HG03135 (cell line): ENCODE measurements at regions not wholly inside any gene's neighbourhood (a gene's known extent, or its start where the extent isn't known, plus 50 kb on each side); places are given as distances from the start of the nearest gene placed in this dataset.

Experiments
- ATAC-seq: cut with Tn5 transposase; IDR thresholded peaks from one replicate; pipeline ENCODE4 v1.9.1; 2021; ENCODE audit warnings: mild to moderate bottlenecking, moderate library complexity; ENCODE audit not compliant: unreplicated experiment

DNA sequence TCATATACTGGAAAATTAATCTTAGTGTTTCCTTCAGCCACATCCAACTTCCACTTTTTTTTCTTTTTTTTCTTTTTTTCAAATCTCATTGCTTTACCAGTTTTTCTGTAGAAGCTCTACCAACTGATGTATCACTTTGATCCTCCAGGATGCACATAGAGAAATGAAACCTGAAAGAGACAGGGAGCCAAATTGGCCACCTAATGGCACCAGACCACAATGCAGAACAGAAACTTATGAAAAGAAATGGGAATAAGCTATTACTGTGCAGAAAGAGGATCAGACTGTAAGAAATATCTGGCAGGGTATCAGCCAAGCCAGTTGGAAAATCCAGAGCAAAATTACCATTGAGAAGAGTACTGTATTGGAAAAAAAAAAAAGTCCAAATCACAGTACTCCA, 1514.2 kb downstream of the MRPL39 start:
- no peak for ATAC-seq

DNA sequence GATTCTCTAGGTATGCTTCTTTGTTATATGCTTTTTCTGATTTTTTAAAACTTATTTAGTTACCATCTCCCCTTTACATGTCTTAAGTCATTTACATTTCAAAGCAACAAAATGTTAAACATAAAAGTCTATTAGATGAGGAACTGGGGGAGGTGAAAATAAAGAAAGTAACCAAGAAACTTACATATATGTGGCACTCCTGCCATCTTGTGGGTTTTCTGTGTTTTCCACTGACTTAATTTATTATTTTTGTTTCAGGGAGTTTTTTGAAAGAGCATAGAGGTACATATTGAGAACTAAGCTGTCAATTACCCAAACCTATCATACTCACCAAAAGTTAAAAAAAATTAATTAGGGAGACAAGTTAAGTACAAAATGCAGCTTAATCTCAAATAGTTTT, 1531.1 kb downstream of the MRPL39 start:
- ATAC-seq = no peak

DNA sequence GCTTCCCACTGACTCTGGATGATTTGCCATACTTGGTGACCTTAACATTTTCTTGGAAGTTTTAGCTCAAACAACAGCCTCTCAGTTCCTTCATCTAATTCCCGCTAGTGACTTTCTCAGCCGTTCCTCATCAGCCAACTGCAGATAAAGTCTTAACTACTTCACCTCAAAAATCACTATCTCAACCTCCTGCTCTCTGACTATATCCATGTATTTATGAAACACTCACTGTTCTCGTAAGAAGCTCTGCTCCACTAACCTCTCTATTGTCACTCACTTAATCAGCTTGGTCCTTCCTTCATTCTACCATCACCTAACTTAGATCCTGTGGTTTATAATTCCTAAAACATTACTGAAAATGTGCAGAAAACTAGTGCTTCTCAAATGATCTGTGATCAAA, 1551.6 kb downstream of the MRPL39 start:
- ATAC-seq = no peak

DNA sequence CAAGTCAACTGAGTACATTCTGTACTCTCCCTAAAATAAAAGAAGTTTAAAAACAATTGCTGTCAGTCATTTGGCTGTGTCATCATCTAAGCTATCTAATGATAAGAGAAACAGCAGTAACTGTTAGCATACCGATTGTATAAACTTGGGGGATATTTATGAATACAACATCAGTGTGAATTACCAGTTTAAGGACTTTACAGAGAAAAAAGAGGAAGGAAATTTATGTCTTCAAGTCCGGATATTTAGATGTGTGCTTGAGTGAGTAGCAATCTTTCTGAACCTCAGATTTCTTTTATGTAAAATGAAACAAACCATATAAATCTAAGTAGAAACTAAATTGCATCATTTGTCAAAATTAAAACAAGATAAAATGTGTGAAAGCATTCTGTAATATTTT, 1557.0 kb downstream of the MRPL39 start:
- ATAC-seq = no peak

DNA sequence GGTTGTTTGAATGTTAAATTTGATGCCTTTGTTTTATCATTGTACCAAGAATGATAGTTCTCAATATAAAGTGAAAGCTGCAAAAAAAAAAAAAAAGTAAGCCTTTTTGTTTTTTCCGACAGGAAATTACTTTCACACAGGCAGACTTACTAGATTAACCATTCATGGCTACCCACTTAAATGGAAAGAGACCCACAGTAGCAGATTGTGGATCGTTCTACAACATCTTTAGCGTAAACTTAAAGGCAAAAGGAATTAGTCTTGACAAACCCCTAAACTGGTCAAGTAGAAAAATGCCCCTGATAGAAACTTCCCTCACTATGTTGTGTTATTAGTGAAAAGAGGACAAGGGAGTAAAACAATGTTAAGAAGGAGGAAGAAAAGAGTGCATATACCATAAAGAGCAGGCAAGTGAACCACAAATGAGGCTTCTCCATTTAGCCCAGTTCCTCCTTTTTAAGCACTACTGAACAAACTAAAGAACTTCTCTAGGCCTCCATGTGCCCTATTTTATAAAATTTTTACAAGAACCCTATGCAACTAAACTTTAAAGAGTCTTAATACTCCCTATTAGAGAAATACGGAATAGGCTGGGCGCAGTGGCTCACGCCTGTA, 1560.3 kb downstream of the MRPL39 start:
- ATAC-seq = no peak

DNA sequence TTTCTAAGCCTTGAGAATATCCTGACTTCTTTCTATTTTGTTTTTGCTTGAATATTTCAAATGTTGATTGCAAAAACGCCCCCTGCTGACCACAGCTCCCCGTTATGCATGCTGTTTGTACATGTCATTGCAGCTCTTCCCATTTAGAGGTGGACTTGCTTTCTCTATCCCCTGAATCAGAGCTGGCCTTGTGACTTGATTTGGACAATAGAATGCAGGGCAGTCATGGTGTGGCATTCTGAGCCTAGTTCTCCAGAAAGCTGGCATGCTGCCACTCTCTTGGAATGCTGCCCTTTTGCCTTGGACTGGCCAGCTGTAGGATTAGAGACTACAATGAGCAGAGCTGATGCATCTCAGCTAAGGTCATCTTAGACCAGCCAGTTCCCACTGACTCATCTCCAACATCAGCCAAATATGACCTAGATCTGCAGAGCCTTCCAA, 1561.5 kb downstream of the MRPL39 start:
- no peak for ATAC-seq

DNA sequence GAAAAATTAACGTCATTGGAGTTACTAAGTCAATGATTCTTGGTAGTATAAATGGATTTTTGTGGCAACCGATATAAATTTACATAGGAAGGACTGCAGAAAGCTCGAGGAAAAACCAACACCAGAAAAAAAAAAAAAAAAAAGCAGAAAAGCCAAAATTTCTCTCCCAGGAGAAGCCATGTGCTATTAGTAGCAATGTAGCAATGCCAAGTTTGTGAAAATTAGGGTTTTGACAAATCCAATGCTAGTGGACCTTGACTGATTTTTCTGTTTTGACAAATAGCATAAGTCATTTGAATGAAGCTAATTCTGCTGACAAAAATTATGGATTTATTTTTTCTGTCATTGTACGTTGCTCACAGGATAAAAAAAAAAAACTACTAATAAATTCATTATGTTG, 1561.9 kb downstream of the MRPL39 start:
- no peak for ATAC-seq

DNA sequence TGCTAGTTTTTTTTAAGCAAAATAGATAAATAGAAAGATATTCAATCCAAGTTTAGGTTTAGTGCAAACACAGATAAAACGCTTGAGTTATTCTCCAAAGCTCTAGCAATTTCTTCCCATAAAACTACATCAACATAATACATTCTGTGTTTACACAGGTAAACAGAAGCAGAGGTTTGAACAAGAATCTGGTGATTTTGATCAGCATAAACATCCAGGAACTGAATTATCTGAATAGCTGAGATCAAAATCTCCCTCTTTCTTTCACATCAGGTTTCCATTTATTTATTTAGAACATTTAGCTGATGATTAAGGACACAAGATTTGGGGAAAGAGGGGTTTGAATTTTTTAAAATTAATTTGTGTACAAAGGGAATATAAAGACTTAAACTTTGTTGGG, 1564.6 kb downstream of the MRPL39 start:
- no peak for ATAC-seq

DNA sequence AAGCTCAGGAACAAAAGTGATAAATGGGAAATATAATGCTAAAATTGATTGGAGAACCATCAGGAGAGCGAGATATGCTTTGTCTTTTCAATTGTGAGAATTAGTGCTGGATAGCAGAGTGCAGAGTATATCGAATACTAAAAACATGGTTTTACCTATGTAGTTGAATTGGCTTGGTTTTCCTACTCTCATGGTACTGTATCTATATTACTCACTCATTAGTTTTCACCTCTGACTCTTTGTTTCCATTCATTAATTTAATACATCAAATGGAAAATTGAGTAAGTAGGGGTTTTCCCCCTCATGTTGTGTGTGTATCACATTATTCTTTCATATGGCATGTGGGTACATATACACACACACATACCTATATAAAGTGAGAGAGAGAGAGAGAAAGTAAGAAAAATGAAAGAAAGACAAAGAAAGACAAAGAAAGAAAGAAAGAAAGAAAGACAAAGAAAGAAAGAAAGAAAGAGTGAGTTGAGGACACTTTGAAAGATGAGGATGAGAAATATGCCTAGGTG, 1574.5 kb downstream of the MRPL39 start:
- no peak for ATAC-seq

DNA sequence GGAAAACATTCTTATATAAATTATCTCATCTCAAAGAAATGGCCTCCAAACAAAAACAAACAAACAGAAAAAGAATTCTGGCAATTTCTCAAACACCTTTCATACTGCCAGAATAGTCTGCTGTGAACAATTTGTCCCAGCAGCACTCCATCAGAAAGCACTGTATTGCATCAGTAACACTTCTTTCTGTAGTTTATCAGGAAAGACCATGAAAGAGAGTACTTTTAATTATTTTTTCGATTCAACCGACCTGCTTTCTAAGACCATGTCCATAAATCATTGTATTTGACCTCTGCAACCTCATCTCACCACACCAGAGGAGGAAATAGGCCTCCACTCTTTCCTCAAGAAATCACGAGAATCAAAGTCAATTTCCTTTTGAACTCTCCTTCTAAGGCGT, 1579.9 kb downstream of the MRPL39 start:
- no peak for ATAC-seq

DNA sequence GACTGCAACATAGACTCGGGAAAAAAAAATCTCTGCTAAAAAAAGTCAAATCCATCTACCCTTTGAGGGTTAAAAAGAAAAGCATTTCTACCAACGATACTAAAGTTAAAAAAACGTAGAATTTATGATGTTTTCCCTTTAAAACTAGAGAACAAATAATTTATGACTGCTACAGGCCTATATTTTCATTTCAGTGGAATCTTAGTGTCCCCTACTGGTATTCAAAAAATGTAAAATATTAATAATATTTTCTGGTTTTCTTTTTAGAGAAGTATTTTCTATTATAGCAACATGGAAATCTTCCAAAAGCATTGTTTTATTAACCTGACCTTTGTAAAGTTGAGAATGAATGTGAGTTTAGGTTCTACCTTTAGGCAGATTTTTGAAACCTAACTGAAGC, 1582.2 kb downstream of the MRPL39 start:
- no peak for ATAC-seq

DNA sequence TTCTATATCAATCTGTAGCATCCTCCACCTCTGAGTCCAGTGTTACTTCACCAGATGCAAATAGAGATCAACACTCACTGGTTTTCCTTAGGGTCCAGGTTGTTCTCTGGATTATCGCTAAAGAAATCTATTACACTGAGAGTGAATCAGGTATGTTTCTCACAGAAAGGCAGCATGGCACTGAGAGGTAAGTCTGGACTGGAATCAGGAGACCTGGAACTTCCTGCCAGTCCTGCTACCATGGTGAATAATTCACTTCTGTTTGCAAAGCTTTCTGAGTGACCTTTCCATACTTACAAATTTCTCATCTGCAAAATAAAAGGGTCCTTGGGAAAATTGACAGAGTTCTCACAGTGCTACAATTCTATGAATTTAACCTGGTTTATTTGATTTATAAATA, 1583.3 kb downstream of the MRPL39 start:
- ATAC-seq = no peak

DNA sequence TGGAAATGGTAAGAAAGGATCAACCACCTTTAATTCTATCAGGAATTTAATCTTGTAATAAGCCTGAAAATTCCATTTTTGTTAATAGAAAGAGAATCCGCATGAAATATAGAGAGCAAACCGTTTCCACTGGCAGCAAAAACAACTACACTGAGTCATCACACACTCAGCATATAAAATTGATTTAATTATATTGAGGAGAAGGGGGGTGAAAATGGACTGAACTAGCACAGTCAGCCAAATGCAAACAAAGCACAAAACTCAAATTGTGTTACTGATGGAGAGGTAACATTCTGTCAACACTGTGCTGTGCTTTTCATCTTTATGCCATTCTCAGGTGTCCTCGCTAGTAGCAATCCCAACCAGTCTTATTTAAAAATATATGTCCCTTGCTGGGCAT, 1583.9 kb downstream of the MRPL39 start:
- no peak for ATAC-seq

DNA sequence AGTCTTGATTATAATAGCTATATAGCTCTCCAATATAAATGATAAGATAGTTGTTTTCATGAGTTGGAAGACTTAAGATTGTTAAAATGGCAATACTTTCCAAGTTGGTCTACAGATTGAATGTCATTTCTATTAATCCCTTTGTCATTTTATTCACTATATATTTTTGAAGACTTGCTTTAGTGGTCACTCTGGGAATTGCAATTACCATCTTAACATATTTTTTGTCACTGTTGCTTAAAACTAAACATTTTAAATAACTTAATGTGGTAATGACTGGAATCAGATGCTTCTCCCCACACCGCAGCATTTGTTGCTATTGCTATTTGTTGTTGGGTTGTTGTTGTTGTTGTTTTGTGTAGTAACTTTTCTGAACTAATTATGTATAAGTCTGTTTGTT, 1592.9 kb downstream of the MRPL39 start:
- ATAC-seq = no peak

DNA sequence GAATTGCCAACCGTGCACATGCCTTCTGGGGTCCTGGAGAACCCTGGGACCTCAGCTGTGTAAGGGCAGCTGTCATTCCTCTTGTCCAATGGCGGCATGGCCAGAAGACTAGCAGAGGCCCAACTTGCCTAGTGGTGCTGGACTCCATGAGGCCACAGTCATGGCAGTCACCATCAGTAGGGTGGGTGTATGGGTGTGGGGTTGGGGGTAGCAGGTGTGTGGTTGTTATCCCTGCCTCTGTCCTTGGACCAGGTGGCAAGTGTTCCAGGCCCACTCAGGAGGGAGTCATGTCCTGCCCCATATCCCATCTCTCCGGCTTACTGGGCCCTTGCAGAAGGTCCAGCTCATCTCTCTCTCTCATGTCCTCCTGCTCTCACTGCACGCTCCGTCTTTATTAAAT, 1596.2 kb downstream of the MRPL39 start:
- no peak for ATAC-seq

DNA sequence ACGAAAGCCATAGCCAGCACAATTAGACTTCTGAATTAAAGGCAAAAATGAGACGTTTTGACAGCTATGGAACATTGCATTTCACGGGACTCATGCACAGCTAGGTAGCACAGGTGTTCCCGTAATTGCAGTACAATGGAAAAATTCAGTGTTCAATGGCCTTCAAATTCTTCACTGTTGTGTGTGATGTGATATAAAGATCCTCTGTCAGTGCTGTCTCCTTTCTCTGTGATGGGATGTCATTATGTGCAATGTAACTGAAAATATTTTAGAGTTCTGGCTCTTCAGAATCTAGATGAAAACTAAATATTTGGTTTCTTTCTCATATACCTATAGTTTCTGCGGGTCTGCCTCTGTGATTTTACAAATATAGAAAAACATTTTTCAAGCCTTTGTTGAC, 1599.7 kb downstream of the MRPL39 start:
- no peak for ATAC-seq

DNA sequence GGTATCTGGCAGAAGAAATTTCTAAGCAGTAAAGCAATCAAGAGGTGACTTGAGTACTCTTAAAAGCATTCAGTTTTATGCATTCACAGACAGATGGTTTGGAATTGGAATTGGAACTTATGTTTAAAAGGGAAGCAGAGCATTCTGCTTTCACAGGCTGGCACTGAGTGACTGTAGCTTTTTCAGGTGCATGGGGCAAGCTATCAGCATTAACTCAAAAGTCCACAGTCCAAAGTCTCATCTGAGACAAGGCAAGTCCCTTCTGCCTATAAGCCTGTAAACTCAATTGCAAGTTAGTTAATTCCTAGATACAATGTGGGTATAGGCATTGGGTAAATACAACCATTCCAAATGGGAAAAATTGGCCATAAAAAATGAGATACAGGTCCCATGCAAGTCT, 1620.3 kb downstream of the MRPL39 start:
- ATAC-seq = no peak

DNA sequence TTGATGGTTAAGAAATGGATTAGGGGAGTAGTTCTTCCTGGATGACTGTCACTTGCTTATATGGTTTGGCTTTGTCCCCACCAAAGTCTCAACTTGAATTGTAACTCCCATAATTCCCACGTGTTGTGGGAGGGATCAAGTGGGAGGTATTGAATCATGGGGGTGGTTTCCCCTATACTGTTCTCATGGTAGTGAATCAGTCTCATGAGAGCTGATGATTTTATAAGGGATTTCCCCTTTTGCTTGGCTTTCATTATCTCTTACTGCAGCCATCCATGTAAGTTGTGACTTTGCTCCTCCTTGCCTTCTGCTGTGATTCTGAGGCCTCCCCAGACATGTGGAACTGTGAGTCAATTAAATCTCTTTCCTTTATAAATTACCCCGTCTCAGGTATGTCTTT, 1621.1 kb downstream of the MRPL39 start:
- no peak for ATAC-seq

DNA sequence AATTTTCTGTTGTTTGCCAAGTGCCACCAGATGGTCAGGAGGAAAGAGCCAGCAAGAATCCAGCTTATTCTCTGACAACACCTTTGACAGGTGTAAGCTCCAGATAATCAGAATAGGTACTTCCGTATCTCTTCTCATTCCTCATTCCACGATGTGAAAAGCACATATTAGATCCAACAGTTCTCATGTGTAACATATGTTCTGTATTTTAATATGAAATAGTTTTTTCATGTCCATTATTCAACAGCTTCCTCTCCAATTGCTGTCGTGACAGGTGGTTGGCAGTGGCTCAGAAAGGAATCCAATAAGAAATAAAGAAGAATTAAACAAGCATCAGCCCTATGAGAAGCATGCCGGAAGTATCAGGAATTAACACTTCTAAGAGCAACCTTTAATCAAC, 1624.7 kb downstream of the MRPL39 start:
- no peak for ATAC-seq

DNA sequence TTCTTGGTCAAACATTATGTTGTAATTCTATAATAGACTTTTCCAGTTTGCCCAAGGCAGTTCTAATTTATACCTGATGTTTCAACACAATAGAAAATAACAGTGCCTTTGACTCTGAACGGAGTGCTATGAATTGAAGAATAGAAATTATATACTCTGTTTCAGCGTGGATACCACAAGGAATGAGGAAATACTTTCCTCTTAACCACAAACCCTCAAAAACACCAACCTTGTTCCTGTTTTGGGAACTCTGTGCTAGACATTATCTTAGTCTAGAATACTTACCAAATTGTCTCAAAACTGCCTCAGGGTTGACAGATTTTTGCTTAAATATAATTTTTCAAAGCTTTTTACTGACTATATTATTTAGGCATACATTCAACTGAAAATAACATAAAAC, 1629.3 kb downstream of the MRPL39 start:
- no peak for ATAC-seq

DNA sequence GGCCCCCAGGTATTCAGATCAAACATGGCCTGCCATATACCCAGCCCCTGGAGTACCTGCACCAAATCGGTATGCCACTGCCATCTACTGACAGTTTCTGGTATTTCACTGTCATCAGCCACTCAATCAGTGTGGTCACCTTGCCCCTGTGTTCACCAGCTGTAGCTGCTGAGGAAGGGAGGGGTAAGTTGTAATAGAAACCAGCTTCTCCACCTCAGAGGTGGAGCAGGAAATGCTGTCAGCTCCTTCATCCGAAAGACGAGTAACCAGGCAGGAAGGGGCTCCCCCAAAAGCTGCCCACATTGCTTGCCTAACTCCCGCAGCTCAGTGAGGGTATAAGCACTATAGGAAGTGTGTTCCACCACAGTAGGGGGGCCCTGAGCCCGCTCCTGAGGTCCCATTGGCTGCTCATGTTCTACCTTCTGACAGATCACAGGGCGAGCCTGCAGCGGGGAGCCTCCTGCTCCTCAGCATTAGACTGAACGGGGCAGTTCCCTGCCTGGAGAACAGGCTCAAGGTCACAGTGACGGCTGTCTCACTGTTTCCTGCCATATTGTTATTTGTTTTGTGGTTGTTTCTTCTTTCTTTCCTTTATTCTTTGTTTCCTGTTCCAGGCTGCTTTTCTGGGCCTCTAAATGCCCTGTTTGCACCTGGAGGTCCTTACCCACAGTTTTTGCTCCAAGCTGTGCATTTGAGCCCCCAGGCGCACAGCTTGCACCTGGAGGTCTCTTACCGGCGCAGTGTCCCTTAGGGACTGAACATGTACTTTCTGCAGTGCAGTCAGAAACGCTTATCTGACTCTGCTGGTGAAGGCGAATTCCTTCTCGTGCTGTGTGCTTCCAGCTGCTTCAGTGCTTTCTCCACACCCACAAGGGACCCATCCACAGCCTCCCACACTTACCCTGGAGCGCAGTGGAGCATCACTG, 1638.3 kb downstream of the MRPL39 start:
- ATAC-seq = peak; percentile 95

DNA sequence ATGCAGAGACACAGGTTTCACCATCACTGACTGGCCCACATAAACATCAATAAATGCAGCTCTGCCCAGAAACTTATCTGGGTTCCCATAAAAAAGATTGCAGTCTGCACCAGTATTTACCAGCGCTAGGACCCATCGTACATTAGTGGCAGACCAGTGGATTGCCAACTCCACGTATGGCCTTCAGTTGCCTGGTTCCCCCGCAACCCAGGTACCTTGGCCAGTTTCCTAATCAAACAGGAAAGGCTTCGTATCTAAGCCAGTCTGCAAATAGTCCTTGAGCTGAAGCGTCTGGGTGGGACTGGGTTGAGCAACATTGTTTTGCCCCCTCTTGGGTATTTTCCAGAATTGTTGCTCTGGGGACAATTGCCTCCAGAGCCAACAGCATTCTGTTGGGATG, 1639.3 kb downstream of the MRPL39 start:
- no peak for ATAC-seq
